Ascending aorta (tissue), 2 donors: ENCODE measurements at regions not wholly inside any gene's neighbourhood (a gene's known extent, or its start where the extent isn't known, plus 50 kb on each side); places are given as distances from the start of the nearest gene placed in this dataset.
"Not testable (repeated sequence)": the region's sequence is repeated elsewhere in the genome, so short reads cannot be mapped to it uniquely, and the experiment has no call there.

Experiments used
- DNase-seq, 2 donors: peaks; one replicate each; pipeline ENCODE4 v3.0.0-alpha.2; 2019; ENCODE audit warnings: low spot score in 2 of 2
- H3K27ac ChIP-seq, 2 donors: fragments of 200-600 bp; sonication (generic); one replicate each; pipeline ENCODE4 v1.5.1; 2016 to 2017; ENCODE audit warnings: mild to moderate bottlenecking in 1 of 2
- H3K27me3 ChIP-seq: fragments of 200-600 bp; sonication (generic); one replicate; pipeline ENCODE4 v1.5.1; 2017
- H3K36me3 ChIP-seq, 2 donors: fragments of 200-600 bp; sonication (generic); one replicate each; pipeline ENCODE4 v1.5.1; 2016
- H3K4me1 ChIP-seq, 2 donors: fragments of 200-600 bp; sonication (generic); one replicate each; pipeline ENCODE4 v1.5.1; 2016 to 2017; ENCODE audit warnings: mild to moderate bottlenecking in 1 of 2
- H3K4me3 ChIP-seq, 2 donors: fragments of 200-600 bp; sonication (generic); one replicate each; pipeline ENCODE4 v1.5.1; 2016 to 2017; ENCODE audit warnings: mild to moderate bottlenecking in 1 of 2
- H3K9me3 ChIP-seq, 2 donors: fragments of 200-600 bp; sonication (generic); one replicate each; pipeline ENCODE4 v1.5.1; 2016
- intact Hi-C: fragments of 100-400 bp; cut with DNase I; formaldehyde crosslinking; loops from one replicate; pipeline ENCODE4 v1.15.1; 2023
- TF ChIP-seq, protein P1 (sequence below), 3 experiments: fragments of 200-600 bp in 2 of 3; fragments of 450-650 bp in 1 of 3; sonication (generic) in 2 of 3; IDR thresholded peaks; one replicate each; pipeline ENCODE4 v1.5.1; 2016 to 2019; ENCODE audit warnings: antibody characterized with exemption in 3 of 3, mild to moderate bottlenecking in 1 of 3, moderate library complexity in 1 of 3

GRCh38 chr6:11309947-11310665, 77.6 kb upstream of the NEDD9 start:
- Histone ChIP-seq H3K9me3 (no peaks in the 10 kb centered on the region), H3K36me3 (no peaks in the 10 kb centered on the region), H3K4me1 (peaks cover 0 to 9% of the 10 kb centered on the region in 2 donors), H3K27me3 (no peaks in the 10 kb centered on the region), H3K4me3 (no peak overlapping the region), H3K27ac (no peak overlapping the region)
- DNase-seq: no peak
- TF ChIP-seq, protein P1, sequence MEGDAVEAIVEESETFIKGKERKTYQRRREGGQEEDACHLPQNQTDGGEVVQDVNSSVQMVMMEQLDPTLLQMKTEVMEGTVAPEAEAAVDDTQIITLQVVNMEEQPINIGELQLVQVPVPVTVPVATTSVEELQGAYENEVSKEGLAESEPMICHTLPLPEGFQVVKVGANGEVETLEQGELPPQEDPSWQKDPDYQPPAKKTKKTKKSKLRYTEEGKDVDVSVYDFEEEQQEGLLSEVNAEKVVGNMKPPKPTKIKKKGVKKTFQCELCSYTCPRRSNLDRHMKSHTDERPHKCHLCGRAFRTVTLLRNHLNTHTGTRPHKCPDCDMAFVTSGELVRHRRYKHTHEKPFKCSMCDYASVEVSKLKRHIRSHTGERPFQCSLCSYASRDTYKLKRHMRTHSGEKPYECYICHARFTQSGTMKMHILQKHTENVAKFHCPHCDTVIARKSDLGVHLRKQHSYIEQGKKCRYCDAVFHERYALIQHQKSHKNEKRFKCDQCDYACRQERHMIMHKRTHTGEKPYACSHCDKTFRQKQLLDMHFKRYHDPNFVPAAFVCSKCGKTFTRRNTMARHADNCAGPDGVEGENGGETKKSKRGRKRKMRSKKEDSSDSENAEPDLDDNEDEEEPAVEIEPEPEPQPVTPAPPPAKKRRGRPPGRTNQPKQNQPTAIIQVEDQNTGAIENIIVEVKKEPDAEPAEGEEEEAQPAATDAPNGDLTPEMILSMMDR (IDR thresholded peaks at IDR 0.05): no peak
- intact Hi-C loops: no loop called here

- DNase-seq: no peak
- Histone ChIP-seq H3K27ac (peak overlapping the region; percentile 26 to 45), H3K9me3 (no peaks in the 10 kb centered on the region), H3K27me3 (no peaks in the 10 kb centered on the region), H3K4me1 (peaks cover 0 to 12% of the 10 kb centered on the region in 2 donors), H3K36me3 (no peaks in the 10 kb centered on the region), H3K4me3 (no peak overlapping the region)
- TF ChIP-seq, protein P1 (IDR thresholded peaks at IDR 0.05): no peak
- intact Hi-C loops: no loop called here
Observed at GRCh38 chr6:11307226-11307625, 74.8 kb upstream of the NEDD9 start.

DNA sequence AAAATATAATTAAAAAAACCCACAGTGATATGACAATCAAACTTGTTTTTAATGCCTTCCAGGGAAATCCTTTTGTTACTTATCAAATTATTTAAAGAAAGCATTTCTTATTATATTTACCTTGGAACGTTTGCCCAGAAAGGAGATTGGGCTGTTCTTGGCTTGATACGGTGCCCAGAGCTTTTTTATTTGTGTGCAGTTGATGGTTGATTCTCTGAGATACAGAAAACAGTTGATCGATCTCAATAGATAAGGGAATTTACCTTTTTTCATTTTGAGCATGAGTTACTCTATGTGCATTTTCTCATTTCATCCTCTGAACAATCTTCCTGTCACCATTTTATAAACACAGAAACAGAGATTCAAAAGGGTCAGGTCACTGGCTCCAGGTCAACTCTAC, 72.5 kb upstream of the NEDD9 start:
- no peak overlapping the region for H3K4me3 ChIP-seq
- no peaks in the 10 kb centered on the region for H3K27me3 ChIP-seq
- H3K36me3 ChIP-seq: no peaks in the 10 kb centered on the region
- TF ChIP-seq, protein P1 (IDR thresholded peaks at IDR 0.05): no peak
- intact Hi-C loops: no loop called here
- peaks cover 0 to 12% of the 10 kb centered on the region in 2 donors for H3K4me1 ChIP-seq
- H3K9me3 ChIP-seq: peaks cover 0 to 6% of the 10 kb centered on the region in 2 donors
- H3K27ac ChIP-seq: no peak overlapping the region
- no peak for DNase-seq

GRCh38 chr6:11299876-11300428, 67.5 kb upstream of the NEDD9 start:
- H3K4me1 ChIP-seq, H3K4me3 ChIP-seq, intact Hi-C loops, H3K9me3 ChIP-seq, H3K27ac ChIP-seq, DNase-seq, H3K27me3 ChIP-seq, H3K36me3 ChIP-seq: not testable (repeated sequence)

DNA sequence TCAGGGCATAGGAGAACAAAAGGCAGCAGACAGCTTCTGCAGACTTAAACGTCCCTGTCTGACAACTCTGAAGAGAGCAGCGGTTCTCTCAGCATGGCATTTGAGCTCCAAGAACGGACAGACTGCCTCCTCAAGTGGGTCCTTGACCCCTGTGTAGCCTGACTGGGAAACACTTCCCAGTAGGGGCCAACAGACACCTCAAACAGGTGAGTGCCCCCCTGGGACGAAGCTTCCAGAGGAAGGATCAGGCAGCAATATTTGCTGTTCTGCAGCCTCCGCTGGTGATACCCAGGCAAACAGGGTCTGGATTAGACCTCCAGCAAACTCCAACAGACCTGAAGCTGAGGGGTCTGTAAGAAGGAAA, 66.9 kb upstream of the NEDD9 start:
- H3K27ac ChIP-seq, intact Hi-C loops, H3K4me1 ChIP-seq: not testable (repeated sequence)

GRCh38 chr6:11298651-11299420, 66.4 kb upstream of the NEDD9 start:
- H3K27ac ChIP-seq: no peak overlapping the region
- H3K4me3 ChIP-seq: no peak overlapping the region
- H3K36me3 ChIP-seq: no peaks in the 10 kb centered on the region
- H3K9me3 ChIP-seq: peaks cover 0 to 6% of the 10 kb centered on the region in 2 donors
- no peaks in the 10 kb centered on the region for H3K4me1 ChIP-seq
- TF ChIP-seq, protein P1 (IDR thresholded peaks at IDR 0.05): no peak
- intact Hi-C loops: no loop called here
- no peaks in the 10 kb centered on the region for H3K27me3 ChIP-seq
- no peak for DNase-seq

More for the DNA sequence above, 66.9 kb upstream of the NEDD9 start:
- not testable (repeated sequence) for H3K9me3 ChIP-seq, DNase-seq, H3K27me3 ChIP-seq, H3K36me3 ChIP-seq, H3K4me3 ChIP-seq
